ENCODE measurements at regions not wholly inside any gene's neighbourhood (a gene's known extent, or its start where the extent isn't known, plus 50 kb on each side); places are given as distances from the start of the nearest gene placed in this dataset.

DNA sequence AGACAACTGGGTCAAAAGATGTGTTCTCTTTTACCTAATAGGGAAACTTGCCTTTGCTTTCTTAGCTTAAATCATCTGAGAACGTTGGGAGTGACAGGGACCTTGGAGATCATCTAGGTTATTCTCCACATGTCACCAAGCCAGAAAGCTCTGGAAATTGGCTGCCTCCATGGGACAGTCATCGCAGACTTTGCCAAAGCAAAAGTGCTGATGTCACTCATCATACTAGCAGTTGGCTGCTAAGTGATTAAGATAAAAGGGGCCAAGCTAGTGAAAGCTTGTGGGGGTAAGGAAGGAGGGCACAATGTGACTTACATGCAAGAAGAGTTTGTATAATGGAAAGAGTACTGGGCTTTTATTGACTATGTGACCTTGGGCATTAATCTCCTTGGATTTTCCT, 198.0 kb upstream of the PFN2 start:
- no peak for TF ChIP-seq CTCF (IDR thresholded peaks at IDR 0.05; ENCODE audit: insufficient read depth, low read depth, low read length, missing control alignments)
- no peak for DNase-seq (ENCODE audit: low read depth)
- H3K4me3 ChIP-seq (ENCODE audit: low read depth, low read length), result no peak overlapping the region

DNA sequence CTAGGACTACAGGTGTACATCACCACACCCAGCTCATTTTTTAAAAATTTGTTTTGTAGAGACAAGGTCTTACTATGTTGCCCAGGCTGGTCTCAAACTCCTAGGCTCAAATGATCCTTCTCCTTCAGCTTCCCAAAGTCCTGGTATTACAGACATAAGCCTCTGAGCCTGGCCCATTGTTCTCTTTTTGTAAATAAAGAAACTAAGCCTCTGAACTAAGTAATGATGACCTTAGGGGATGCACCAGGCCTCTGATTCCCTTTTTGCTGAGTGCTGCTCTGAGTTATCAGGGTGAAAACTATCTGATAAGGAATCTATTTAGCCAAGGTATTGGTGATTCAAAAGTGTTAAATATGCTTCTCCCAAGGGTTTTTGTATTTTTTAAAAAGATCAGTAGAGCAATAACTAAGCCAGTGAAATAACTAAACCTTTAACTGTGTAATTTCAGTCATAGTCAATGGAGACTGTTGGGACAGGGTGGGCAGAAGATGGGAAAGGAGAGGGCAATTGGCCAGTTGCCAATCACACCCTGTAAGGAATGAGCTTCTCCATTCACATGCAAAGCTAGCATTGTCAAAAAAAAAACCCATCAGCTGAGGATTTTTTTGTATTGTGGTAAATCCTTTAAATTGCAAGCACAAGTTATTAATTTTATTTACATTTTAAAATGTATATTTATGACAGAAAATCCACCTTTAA, 194.8 kb upstream of the PFN2 start:
- DNase-seq (ENCODE audit: low read depth), result no peak
- no peak overlapping the region for H3K4me3 ChIP-seq (ENCODE audit: low read depth, low read length)
- no peak for TF ChIP-seq CTCF (IDR thresholded peaks at IDR 0.05; ENCODE audit: insufficient read depth, low read depth, low read length, missing control alignments)

DNA sequence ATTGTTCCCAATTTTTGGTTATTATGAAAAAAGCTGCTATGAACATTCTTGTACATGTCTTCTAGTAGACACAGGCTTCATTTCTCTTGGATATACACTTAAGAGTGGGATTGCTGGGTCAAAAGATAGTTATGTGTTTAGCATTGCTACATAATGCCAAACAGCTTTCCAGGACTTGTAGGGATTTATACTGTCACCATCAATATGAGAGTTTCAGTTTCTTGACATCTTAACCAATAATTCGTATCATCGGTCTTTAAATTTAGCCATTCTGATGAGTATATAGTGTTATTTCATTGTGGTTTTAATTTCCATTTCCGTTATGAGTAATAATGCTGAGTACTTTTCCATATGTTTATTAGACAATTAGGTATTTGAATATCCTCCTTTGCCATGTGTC, 190.3 kb upstream of the PFN2 start:
- H3K4me3 ChIP-seq (ENCODE audit: low read depth, low read length), result no peak overlapping the region
- no peak for TF ChIP-seq CTCF (IDR thresholded peaks at IDR 0.05; ENCODE audit: insufficient read depth, low read depth, low read length, missing control alignments)
- DNase-seq (ENCODE audit: low read depth), result no peak

GRCh38 chr3:150158943-150159625, 188.4 kb upstream of the PFN2 start:
- no peak overlapping the region for H3K4me3 ChIP-seq (ENCODE audit: low read depth, low read length)
- TF ChIP-seq CTCF (IDR thresholded peaks at IDR 0.05; ENCODE audit: insufficient read depth, low read depth, low read length, missing control alignments), result no peak
- DNase-seq (ENCODE audit: low read depth), result no peak

DNA sequence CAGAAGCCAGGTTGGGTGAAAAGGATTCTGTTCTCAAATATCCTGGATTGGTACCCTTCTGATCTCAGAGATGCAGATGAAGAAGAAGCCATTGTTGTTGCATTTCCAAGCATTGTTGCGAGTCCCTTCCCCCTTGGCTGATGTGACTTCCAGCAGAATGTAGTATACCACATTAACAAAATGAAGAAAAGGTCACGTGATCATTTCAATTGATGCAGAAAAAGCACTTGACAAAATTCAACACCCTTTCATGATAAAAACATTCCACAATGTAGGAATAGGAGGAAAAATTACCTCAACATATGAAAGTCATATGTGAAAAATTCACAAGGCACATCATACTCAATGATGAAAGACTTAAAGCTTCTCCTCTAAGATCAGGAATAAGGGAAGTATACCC, 181.9 kb upstream of the PFN2 start:
- H3K4me3 ChIP-seq (ENCODE audit: low read depth, low read length), result no peak overlapping the region
- no peak for TF ChIP-seq CTCF (IDR thresholded peaks at IDR 0.05; ENCODE audit: insufficient read depth, low read depth, low read length, missing control alignments)
- no peak for DNase-seq (ENCODE audit: low read depth)

GRCh38 chr3:150150633-150151032, 179.9 kb upstream of the PFN2 start:
- DNase-seq (ENCODE audit: low read depth), result no peak
- no peak overlapping the region for H3K4me3 ChIP-seq (ENCODE audit: low read depth, low read length)
- TF ChIP-seq CTCF (IDR thresholded peaks at IDR 0.05; ENCODE audit: insufficient read depth, low read depth, low read length, missing control alignments), result no peak

Data from GM12865 (cell line).